Chondrocyte (in vitro differentiated cells): ENCODE measurements at regions not wholly inside any gene's neighbourhood (a gene's known extent, or its start where the extent isn't known, plus 50 kb on each side); places are given as distances from the start of the nearest gene placed in this dataset.
"Not testable (repeated sequence)": the region's sequence is repeated elsewhere in the genome, so short reads cannot be mapped to it uniquely, and the experiment has no call there.

Experiments
- DNase-seq: peaks from one replicate; pipeline ENCODE4 v3.0.0; 2021; ENCODE audit warnings: mixed read lengths, low spot score
- H3K27ac Mint-ChIP-seq: one replicate; pipeline ENCODE4 v1.8.0; 2021; ENCODE audit warnings: mild to moderate bottlenecking, moderate library complexity, mixed read lengths; ENCODE audit not compliant: unreplicated experiment
- H3K27me3 Mint-ChIP-seq: 2 replicates; pipeline ENCODE4 v1.8.0; 2021; ENCODE audit warnings: low read depth, mixed read lengths
- H3K36me3 Mint-ChIP-seq: 2 replicates; pipeline ENCODE4 v1.8.0; 2021; ENCODE audit warnings: low read depth, mixed read lengths
- H3K4me1 Mint-ChIP-seq: 2 replicates; pipeline ENCODE4 v1.8.0; 2021; ENCODE audit warnings: low read depth, mild to moderate bottlenecking, mixed read lengths
- H3K4me3 Mint-ChIP-seq: one replicate; pipeline ENCODE4 v1.8.0; 2021; ENCODE audit warnings: mild to moderate bottlenecking, moderate library complexity, mixed read lengths; ENCODE audit not compliant: unreplicated experiment
- H3K9me3 Mint-ChIP-seq: 2 replicates; pipeline ENCODE4 v1.8.0; 2021; ENCODE audit warnings: low read depth, mixed read lengths
- TF ChIP-seq, protein P1 (sequence below): fragments of 200-600 bp; sonication (generic); IDR thresholded peaks from 2 replicates; pipeline ENCODE4 v1.5.0; 2021; ENCODE audit warnings: antibody characterized with exemption, mild to moderate bottlenecking, moderate library complexity

GRCh38 chr11:116035977-116036376 is 531.8 kb upstream of the CADM1 start:
- no peak overlapping the region for H3K4me3 Mint-ChIP-seq
- no peak for DNase-seq
- H3K27me3 Mint-ChIP-seq, result peaks cover 2% of the 10 kb centered on the region
- peaks cover 10% of the 10 kb centered on the region for H3K4me1 Mint-ChIP-seq
- TF ChIP-seq, protein P1, sequence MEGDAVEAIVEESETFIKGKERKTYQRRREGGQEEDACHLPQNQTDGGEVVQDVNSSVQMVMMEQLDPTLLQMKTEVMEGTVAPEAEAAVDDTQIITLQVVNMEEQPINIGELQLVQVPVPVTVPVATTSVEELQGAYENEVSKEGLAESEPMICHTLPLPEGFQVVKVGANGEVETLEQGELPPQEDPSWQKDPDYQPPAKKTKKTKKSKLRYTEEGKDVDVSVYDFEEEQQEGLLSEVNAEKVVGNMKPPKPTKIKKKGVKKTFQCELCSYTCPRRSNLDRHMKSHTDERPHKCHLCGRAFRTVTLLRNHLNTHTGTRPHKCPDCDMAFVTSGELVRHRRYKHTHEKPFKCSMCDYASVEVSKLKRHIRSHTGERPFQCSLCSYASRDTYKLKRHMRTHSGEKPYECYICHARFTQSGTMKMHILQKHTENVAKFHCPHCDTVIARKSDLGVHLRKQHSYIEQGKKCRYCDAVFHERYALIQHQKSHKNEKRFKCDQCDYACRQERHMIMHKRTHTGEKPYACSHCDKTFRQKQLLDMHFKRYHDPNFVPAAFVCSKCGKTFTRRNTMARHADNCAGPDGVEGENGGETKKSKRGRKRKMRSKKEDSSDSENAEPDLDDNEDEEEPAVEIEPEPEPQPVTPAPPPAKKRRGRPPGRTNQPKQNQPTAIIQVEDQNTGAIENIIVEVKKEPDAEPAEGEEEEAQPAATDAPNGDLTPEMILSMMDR, result no peak
- H3K36me3 Mint-ChIP-seq, result no peaks in the 10 kb centered on the region
- no peaks in the 10 kb centered on the region for H3K9me3 Mint-ChIP-seq
- no peak overlapping the region for H3K27ac Mint-ChIP-seq

DNA sequence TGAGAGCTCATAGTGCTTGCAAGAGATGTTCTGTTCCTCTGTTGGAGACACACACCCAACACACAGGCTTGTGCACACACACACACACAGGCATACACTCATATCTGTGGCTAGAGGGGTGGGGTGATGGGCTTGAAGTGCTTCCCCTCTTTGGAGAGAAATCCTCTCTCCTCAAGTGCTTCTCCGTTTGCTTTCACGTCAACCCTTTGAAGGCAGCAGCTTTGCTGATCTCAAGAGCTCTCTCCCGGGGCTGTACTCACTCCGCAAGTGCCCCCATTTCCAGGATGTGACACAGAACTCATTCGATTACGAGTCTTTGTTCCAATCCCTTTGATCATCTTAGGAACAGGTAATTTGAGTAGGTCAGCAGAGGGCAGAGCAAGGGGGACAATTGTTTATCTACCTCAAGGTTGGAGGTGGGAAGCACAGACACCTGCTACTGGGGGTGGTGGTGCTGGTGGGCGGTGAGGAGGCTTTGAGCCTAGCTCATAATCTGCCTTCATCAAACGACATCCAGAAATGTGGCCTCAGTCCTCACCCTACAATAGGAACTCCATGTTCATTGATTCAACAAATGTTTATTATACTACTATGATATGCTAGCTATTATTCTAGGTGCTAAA is 529.8 kb upstream of the CADM1 start:
- H3K36me3 Mint-ChIP-seq, result no peaks in the 10 kb centered on the region
- peaks cover 15% of the 10 kb centered on the region for H3K4me1 Mint-ChIP-seq
- H3K27ac Mint-ChIP-seq, result no peak overlapping the region
- TF ChIP-seq, protein P1, result no peak
- peaks cover 4% of the 10 kb centered on the region for H3K9me3 Mint-ChIP-seq
- no peak overlapping the region for H3K4me3 Mint-ChIP-seq
- no peak for DNase-seq
- peaks cover 2% of the 10 kb centered on the region for H3K27me3 Mint-ChIP-seq

DNA sequence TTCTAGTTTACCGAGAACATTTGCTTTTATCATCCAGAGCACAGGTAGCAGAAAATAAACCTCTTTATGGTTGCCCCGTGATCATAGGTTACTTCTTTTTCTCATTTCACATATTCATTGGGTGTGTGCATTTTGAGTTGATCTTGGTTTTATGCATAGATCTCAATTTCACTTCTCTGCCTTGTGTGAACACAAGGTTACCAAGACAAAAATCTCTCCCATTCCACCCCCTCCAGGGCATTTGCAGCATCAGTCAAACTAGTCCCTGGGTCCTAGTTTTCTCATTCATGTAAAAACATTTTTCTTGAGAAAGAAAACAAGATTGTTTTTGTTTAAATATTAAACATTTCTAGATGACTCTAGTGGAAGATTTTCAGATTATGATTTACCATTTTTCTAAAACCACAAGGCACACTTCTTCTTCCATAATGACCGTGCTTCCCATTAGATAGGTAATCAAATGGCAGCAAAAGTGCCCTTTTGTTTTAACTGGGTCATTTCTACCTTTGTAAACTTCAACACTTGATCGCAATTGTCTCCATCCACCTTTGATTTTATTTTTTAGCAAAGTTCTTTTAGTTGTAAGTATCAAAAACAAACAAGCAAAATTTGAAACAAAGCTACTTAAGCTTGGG is 526.6 kb upstream of the CADM1 start:
- TF ChIP-seq, protein P1, result no peak
- H3K27me3 Mint-ChIP-seq, result peaks cover 2% of the 10 kb centered on the region
- peaks cover 11% of the 10 kb centered on the region for H3K9me3 Mint-ChIP-seq
- H3K4me3 Mint-ChIP-seq, result no peak overlapping the region
- H3K36me3 Mint-ChIP-seq, result peaks cover 1% of the 10 kb centered on the region
- no peak for DNase-seq
- H3K4me1 Mint-ChIP-seq, result peaks cover 5% of the 10 kb centered on the region
- H3K27ac Mint-ChIP-seq, result no peak overlapping the region

- not testable (repeated sequence) for H3K36me3 Mint-ChIP-seq
Measured at GRCh38 chr11:116028506-116028905, 524.3 kb upstream of the CADM1 start.

DNA sequence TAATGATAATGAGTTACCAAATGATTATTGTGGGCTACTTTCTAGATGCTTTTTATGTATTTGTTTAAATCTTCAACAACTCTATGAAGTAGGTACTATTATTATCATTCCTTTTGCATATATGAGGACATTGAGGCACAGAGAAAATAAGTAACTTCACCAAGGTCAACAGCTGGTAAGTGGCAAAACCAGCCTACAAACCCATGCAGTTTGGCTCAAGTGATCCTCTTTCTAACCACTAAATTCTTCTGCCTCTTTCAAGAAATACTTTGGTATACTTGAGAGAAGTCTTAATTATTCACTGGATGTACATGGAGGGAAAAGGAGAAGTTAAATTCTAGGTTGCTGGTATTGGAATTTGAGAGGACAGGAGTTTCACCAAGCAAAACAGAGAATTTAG is 495.2 kb upstream of the CADM1 start:
- Mint-ChIP-seq H3K4me1 (peaks cover 13% of the 10 kb centered on the region), H3K27ac (no peak overlapping the region), H3K4me3 (no peak overlapping the region), H3K9me3 (peaks cover 4% of the 10 kb centered on the region), H3K36me3 (no peaks in the 10 kb centered on the region), H3K27me3 (peaks cover 8% of the 10 kb centered on the region)
- TF ChIP-seq, protein P1, result no peak
- DNase-seq, result no peak

More at GRCh38 chr11:116028506-116028905, 524.3 kb upstream of the CADM1 start:
- H3K4me1 Mint-ChIP-seq, DNase-seq, H3K27ac Mint-ChIP-seq, H3K4me3 Mint-ChIP-seq, H3K27me3 Mint-ChIP-seq: not testable (repeated sequence)
- H3K9me3 Mint-ChIP-seq, result peaks cover 24% of the 10 kb centered on the region

DNA sequence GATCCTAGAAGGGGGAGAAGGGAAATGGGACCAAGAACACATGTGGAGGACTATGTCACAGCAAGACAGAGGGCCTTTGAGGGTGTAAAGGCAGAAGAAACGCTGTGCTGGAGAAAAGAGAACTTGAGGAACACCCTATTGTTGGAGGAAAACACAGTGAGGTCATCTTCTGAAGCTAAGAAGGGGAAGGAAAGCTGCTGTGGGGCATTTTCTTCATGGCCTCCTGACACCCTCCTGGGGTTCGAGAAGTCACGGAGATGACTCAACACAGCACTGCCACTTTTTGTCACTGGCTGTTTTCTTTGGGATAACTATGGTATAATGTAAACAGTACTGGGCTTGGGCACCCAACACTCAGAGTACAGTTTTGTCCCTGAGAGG is 492.6 kb upstream of the CADM1 start:
- Mint-ChIP-seq H3K9me3 (no peaks in the 10 kb centered on the region), H3K36me3 (no peaks in the 10 kb centered on the region), H3K27me3 (peaks cover 7% of the 10 kb centered on the region), H3K27ac (no peak overlapping the region), H3K4me3 (no peak overlapping the region), H3K4me1 (peaks cover 13% of the 10 kb centered on the region)
- TF ChIP-seq, protein P1, result no peak
- DNase-seq, result no peak
